ENCODE measurements at regions not wholly inside any gene's neighbourhood (a gene's known extent, or its start where the extent isn't known, plus 50 kb on each side); places are given as distances from the start of the nearest gene placed in this dataset.

DNA sequence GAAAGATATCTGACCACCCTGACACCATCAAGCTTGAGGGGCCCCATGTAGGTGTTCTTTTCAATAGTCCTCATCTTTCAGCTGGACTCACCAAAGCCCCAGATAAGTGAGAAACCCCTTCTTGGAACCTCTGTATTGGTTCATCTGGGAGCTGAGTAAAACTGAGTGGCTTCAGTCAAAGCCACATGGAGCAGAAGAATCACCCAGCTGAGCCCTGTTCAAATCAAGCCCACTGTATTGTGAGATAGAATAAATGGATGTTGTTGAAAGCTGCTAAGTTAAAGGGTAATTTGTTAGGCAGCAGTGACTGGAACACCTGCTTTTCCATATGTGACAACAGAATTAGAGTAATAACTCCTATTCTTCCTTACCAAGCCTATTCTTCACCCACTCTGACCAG, 64.8 kb upstream of the SDK1 start:
- POLR2A ChIA-PET = no interaction called here
- CTCF ChIA-PET = no interaction called here
- DNase-seq (ENCODE audit: extremely low spot score) = no peak
- TF ChIP-seq, protein P1, sequence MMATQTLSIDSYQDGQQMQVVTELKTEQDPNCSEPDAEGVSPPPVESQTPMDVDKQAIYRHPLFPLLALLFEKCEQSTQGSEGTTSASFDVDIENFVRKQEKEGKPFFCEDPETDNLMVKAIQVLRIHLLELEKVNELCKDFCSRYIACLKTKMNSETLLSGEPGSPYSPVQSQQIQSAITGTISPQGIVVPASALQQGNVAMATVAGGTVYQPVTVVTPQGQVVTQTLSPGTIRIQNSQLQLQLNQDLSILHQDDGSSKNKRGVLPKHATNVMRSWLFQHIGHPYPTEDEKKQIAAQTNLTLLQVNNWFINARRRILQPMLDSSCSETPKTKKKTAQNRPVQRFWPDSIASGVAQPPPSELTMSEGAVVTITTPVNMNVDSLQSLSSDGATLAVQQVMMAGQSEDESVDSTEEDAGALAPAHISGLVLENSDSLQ (IDR thresholded peaks at IDR 0.05) = no peak
- TF ChIP-seq SUZ12 (IDR thresholded peaks at IDR 0.05) (no peak), ARNT (IDR thresholded peaks at IDR 0.05) (no peak), HDGF (IDR thresholded peaks at IDR 0.05; ENCODE audit: borderline replicate concordance) (no peak), LEF1 (IDR thresholded peaks at IDR 0.05; ENCODE audit: borderline replicate concordance) (no peak), ELF4 (IDR thresholded peaks at IDR 0.05) (no peak), FOXM1 (IDR thresholded peaks at IDR 0.05; ENCODE audit: borderline replicate concordance) (no peak), SP1 (IDR thresholded peaks at IDR 0.05) (no peak), NFRKB (IDR thresholded peaks at IDR 0.05) (no peak), TARDBP (IDR thresholded peaks at IDR 0.05) (no peak), FOXK2 (IDR thresholded peaks at IDR 0.05) (no peak), ZNF384 (IDR thresholded peaks at IDR 0.05) (no peak), FOXA1 (IDR thresholded peaks at IDR 0.05) (no peak)

- DNase-seq (ENCODE audit: extremely low spot score) = no peak
- no peak for TF ChIP-seq FOXK2 (IDR thresholded peaks at IDR 0.05)
- no peak for TF ChIP-seq LEF1 (IDR thresholded peaks at IDR 0.05; ENCODE audit: borderline replicate concordance)
- TF ChIP-seq ELF4 (IDR thresholded peaks at IDR 0.05) = no peak
- no peak for TF ChIP-seq FOXM1 (IDR thresholded peaks at IDR 0.05; ENCODE audit: borderline replicate concordance)
- TF ChIP-seq ARNT (IDR thresholded peaks at IDR 0.05) = no peak
- no peak for TF ChIP-seq L3MBTL2 (conservative IDR thresholded peaks at IDR 0.05)
- TF ChIP-seq BHLHE40 (IDR thresholded peaks at IDR 0.05; ENCODE audit: borderline replicate concordance) = no peak
- TF ChIP-seq ZNF384 (IDR thresholded peaks at IDR 0.05) = no peak
- TF ChIP-seq, protein P1 (IDR thresholded peaks at IDR 0.05) = no peak
- no peak for TF ChIP-seq TARDBP (IDR thresholded peaks at IDR 0.05)
- no peak for TF ChIP-seq CTBP1 (IDR thresholded peaks at IDR 0.05; ENCODE audit: borderline replicate concordance)
- TF ChIP-seq HDGF (IDR thresholded peaks at IDR 0.05; ENCODE audit: borderline replicate concordance) = no peak
- no peak for TF ChIP-seq NFRKB (IDR thresholded peaks at IDR 0.05)
- TF ChIP-seq SP1 (IDR thresholded peaks at IDR 0.05) = no peak
- no peak for TF ChIP-seq SUZ12 (IDR thresholded peaks at IDR 0.05)
- ChIA-PET CTCF (no interaction called here), POLR2A (no interaction called here)
These were observed 62.4 kb upstream of the SDK1 start for GRCh38 chr7:3238525-3239210.

GRCh38 chr7:3239291-3239691, 61.8 kb upstream of the SDK1 start:
- POLR2A ChIA-PET = no interaction called here
- TF ChIP-seq, protein P1 (IDR thresholded peaks at IDR 0.05) = no peak
- TF ChIP-seq BHLHE40 (IDR thresholded peaks at IDR 0.05; ENCODE audit: borderline replicate concordance) (no peak), ARNT (IDR thresholded peaks at IDR 0.05) (no peak), FOXK2 (IDR thresholded peaks at IDR 0.05) (no peak), ZNF384 (IDR thresholded peaks at IDR 0.05) (no peak), TARDBP (IDR thresholded peaks at IDR 0.05) (no peak), ELF4 (IDR thresholded peaks at IDR 0.05) (no peak), FOXA1 (IDR thresholded peaks at IDR 0.05) (no peak), HDGF (IDR thresholded peaks at IDR 0.05; ENCODE audit: borderline replicate concordance) (no peak), SUZ12 (IDR thresholded peaks at IDR 0.05) (no peak), SP1 (IDR thresholded peaks at IDR 0.05) (no peak), NFRKB (IDR thresholded peaks at IDR 0.05) (no peak), FOXM1 (IDR thresholded peaks at IDR 0.05; ENCODE audit: borderline replicate concordance) (no peak), LEF1 (IDR thresholded peaks at IDR 0.05; ENCODE audit: borderline replicate concordance) (no peak)
- CTCF ChIA-PET = no interaction called here
- no peak for DNase-seq (ENCODE audit: extremely low spot score)

GRCh38 chr7:3240826-3241430, 60.1 kb upstream of the SDK1 start:
- TF ChIP-seq TARDBP (IDR thresholded peaks at IDR 0.05) = no peak
- TF ChIP-seq, protein P1 (IDR thresholded peaks at IDR 0.05) = no peak
- TF ChIP-seq ARNT (IDR thresholded peaks at IDR 0.05) = no peak
- no peak for TF ChIP-seq FOXK2 (IDR thresholded peaks at IDR 0.05)
- TF ChIP-seq L3MBTL2 (conservative IDR thresholded peaks at IDR 0.05) = no peak
- no peak for TF ChIP-seq ZNF384 (IDR thresholded peaks at IDR 0.05)
- no peak for TF ChIP-seq SP1 (IDR thresholded peaks at IDR 0.05)
- TF ChIP-seq HDGF (IDR thresholded peaks at IDR 0.05; ENCODE audit: borderline replicate concordance) = no peak
- no peak for TF ChIP-seq FOXM1 (IDR thresholded peaks at IDR 0.05; ENCODE audit: borderline replicate concordance)
- ChIA-PET CTCF (interaction anchor here (0.5 kb wide), 1 partner anchor 354 kb away, joined by 3 read pairs; no protein-coding TSS in a partner anchor), POLR2A (no interaction called here)
- DNase-seq (ENCODE audit: extremely low spot score) = no peak

DNA sequence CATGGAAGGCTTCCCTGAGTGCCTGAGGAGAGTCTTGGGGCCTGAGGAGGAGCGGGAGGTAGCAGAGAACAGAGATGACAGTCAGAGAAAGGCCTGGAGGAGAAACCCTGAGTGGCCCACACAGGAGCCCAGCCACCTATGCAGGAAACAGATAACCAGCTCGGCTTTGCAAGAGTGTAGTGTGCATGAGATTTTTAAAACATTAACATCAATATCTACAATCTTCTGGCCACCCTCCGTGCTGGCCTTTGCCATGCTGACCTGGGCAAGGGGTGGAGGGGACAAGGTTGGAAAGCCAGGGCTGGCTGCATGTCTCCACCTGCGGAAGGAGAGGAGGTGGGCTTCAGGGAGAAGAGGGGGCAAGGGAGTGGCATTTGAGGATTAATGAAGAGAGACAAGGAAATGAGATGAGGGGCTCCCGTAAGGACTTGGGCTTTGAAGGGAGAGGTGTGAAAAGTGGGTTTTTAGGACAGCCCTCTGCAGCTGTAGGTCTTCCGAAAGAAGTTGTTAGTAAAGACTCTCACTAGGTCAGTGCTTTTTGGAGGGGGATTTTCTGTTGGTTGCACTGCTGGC, 59.3 kb upstream of the SDK1 start:
- CTCF ChIA-PET = no interaction called here
- POLR2A ChIA-PET = no interaction called here
- TF ChIP-seq L3MBTL2 (conservative IDR thresholded peaks at IDR 0.05) = no peak
- no peak for TF ChIP-seq ARNT (IDR thresholded peaks at IDR 0.05)
- no peak for TF ChIP-seq NFRKB (IDR thresholded peaks at IDR 0.05)
- no peak for TF ChIP-seq ZNF384 (IDR thresholded peaks at IDR 0.05)
- TF ChIP-seq, protein P1 (IDR thresholded peaks at IDR 0.05) = no peak
- TF ChIP-seq CTBP1 (IDR thresholded peaks at IDR 0.05; ENCODE audit: borderline replicate concordance) = no peak
- no peak for TF ChIP-seq FOXK2 (IDR thresholded peaks at IDR 0.05)
- TF ChIP-seq SUZ12 (IDR thresholded peaks at IDR 0.05) = no peak
- no peak for TF ChIP-seq LEF1 (IDR thresholded peaks at IDR 0.05; ENCODE audit: borderline replicate concordance)
- no peak for DNase-seq (ENCODE audit: extremely low spot score)

Data from HEK293T (cell line).